ENCODE measurements at regions not wholly inside any gene's neighbourhood (a gene's known extent, or its start where the extent isn't known, plus 50 kb on each side); places are given as distances from the start of the nearest gene placed in this dataset.

- CTCF ChIA-PET: interaction anchor here (1.4 kb wide), 1 partner anchor 10 kb away, joined by 3 read pairs; no protein-coding TSS in a partner anchor
- DNase-seq (ENCODE audit: extremely low spot score): no peak
- POLR2A ChIA-PET: no interaction called here
- no peak for TF ChIP-seq CTCF (IDR thresholded peaks at IDR 0.05; ENCODE audit: control extremely low read depth, extremely low read depth, low read depth, missing control alignments)
Observed at GRCh38 chr20:57842720-57843119, 132.9 kb upstream of the PMEPA1 start.

GRCh38 chr20:57841297-57841866 lies 131.6 kb upstream of the PMEPA1 start:
- POLR2A ChIA-PET: no interaction called here
- no peak for TF ChIP-seq CTCF (IDR thresholded peaks at IDR 0.05; ENCODE audit: control extremely low read depth, extremely low read depth, low read depth, missing control alignments)
- no peak for DNase-seq (ENCODE audit: extremely low spot score)
- CTCF ChIA-PET: interaction anchor here (0.9 to 1.1 kb wide), 2 partner anchors 8 to 18 kb away, joined by 3 to 4 read pairs; no protein-coding TSS in a partner anchor

DNA sequence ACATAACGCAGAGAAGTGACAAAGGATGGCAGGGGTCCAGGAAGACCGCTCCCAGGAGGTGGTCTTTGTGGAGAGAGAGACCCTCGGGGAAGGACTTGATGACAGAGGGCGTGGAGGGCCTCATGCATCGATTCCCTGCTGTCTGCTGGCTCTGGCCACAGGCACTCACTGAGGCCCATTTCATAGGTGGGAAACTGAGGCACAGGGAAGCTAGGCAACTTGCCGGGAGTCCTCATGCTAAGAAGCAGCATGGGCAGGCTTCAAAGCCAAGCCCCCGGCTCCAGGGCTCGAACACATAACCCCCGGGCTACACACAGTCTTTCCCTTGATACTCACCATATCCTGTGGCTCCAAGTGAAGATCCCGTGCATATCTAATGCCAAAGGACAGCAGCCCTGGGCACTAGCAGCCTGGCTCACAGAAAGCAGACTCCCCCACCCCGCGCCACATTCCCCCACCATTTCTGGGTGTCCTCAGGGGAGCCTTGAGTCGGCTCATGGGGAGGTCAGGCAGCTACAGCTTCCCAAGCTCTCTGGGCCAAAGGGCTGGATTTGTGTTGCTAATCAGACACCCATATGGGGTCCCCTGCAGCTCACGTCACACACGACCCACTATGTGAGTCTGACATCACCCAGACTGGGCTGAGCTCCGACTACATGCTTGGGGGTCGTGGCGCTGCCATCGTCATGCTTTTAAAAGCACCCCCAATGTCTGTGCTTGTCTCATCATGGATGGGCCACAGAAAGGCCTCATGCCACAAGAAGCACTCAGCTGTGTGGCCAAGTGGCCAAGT lies 130.9 kb upstream of the PMEPA1 start:
- no peak for TF ChIP-seq CTCF (IDR thresholded peaks at IDR 0.05; ENCODE audit: control extremely low read depth, extremely low read depth, low read depth, missing control alignments)
- ChIA-PET POLR2A (no interaction called here), CTCF (interaction anchor here (0.9 to 1.9 kb wide), 4 partner anchors 9 to 187 kb away, joined by 3 to 5 read pairs (median 4); no protein-coding TSS in a partner anchor)
- DNase-seq (ENCODE audit: extremely low spot score): no peak

DNA sequence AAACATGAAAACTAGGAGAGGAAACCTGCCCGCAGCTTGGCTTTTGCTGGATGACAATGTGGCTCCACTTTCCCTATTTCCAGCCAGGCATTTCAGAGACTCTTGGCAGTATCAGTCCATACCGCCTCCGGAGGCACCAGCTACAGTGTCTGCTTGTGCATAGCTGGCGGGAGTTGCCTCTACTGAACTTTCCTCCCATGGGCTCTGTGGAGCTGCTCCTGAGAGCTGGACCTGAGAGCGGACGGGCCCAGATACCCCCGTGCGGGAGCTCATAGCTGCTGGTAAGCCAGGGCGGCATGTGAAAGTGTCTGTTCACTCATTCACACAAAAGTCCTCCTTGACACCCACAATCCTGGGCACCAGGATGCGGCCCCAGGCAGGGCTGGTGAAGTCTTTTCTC lies 130.3 kb upstream of the PMEPA1 start:
- no peak for DNase-seq (ENCODE audit: extremely low spot score)
- TF ChIP-seq CTCF (IDR thresholded peaks at IDR 0.05; ENCODE audit: control extremely low read depth, extremely low read depth, low read depth, missing control alignments): no peak
- CTCF ChIA-PET: interaction anchor here (1.5 to 1.9 kb wide), 2 partner anchors 8 to 186 kb away, joined by 4 to 5 read pairs; no protein-coding TSS in a partner anchor
- POLR2A ChIA-PET: no interaction called here

GRCh38 chr20:57838670-57839151 lies 128.9 kb upstream of the PMEPA1 start:
- ChIA-PET CTCF (interaction anchor here (1.9 kb wide), 1 partner anchor 185 kb away, joined by 5 read pairs; no protein-coding TSS in a partner anchor), POLR2A (no interaction called here)
- no peak for TF ChIP-seq CTCF (IDR thresholded peaks at IDR 0.05; ENCODE audit: control extremely low read depth, extremely low read depth, low read depth, missing control alignments)
- no peak for DNase-seq (ENCODE audit: extremely low spot score)

GRCh38 chr20:57837208-57838035 lies 127.6 kb upstream of the PMEPA1 start:
- ChIA-PET POLR2A (no interaction called here), CTCF (no interaction called here)
- DNase-seq (ENCODE audit: extremely low spot score): no peak
- TF ChIP-seq CTCF (IDR thresholded peaks at IDR 0.05; ENCODE audit: control extremely low read depth, extremely low read depth, low read depth, missing control alignments): no peak

All from GM10248 (cell line).